SKM-1 treated with dmso at 0.1 percent for 144 hours (cell line): ENCODE measurements at regions not wholly inside any gene's neighbourhood (a gene's known extent, or its start where the extent isn't known, plus 50 kb on each side); places are given as distances from the start of the nearest gene placed in this dataset.
"Not testable (repeated sequence)": the region's sequence is repeated elsewhere in the genome, so short reads cannot be mapped to it uniquely, and the experiment has no call there.

Source experiments
- DNase-seq: peaks from one replicate; lab custom pipeline; 2025; ENCODE audit not compliant: unreplicated experiment; lab: John Stamatoyannopoulos, UW

DNA sequence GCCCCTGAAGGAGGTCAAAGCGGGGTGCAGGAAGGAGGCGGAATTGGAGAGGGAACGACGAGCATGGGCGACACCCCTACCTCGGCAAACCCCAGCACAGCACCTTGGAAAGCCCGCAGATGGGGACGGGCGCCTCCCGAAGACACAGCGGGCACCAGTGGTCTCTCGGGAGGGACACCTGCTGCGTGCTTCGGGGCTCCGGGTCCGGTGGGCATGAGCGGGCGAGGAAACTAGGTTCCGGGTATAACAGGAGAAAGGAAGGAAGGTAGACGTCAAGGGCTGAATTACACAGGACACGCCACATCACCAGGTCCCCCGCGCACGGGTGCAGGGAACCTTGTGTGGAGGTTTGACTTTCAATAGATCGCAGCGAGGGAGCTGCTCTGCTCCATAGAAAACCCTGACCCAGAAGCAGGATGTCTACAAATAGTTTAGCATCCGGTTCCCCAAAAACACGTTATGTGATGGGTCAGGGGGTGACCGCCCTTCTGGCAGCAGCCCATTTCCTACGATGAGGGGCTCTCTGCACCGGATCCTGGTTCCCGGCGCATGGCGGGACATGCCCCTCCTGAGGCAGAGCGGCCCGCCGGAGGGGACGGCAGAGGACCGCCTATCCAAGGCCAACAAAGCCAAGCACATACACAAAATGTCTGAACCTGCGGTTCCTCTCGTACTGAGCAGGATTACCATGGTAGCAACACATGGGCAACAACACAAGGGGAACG lies 196.9 kb downstream of the ALG10 start:
- no peak for DNase-seq

DNA sequence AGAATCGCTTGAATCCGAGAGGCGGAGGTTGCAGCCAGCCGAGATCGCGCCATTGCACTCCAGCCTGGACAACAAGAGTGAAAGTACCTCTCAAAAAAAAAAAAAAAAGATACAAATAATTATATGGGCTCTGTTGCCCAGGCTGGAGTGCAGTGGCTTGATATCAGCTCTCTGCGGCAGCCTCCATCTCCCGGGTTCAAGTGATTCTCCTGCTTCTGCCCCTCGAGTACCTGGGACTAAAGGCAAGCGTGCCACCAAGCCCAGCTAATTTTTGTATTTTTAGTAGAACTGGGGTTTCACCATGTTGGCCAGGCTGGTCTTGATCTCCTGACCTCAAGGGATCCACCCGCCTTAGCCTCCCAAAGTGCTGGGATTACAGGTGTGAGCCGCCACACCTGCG lies 197.8 kb downstream of the ALG10 start:
- not testable (repeated sequence) for DNase-seq

DNA sequence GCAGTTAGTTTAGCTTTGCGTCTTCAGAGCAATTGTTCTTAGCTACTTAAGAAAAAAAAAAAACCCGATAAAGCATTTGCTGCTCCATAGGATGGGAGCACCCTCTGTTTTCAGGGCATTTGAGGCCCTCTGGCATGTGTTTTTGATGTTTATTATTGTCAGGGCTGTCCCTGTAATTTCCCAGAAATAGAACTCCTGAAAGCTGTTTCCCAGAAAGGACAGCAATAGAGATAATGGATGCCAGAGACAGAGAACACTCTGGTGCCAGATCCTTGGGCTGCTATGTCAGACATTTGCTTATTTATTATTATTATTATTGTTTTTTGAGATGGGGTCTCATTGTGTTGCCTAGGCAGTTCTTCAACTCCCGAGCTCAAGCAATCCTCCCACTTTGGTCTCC lies 201.3 kb downstream of the ALG10 start:
- DNase-seq, result no peak

DNA sequence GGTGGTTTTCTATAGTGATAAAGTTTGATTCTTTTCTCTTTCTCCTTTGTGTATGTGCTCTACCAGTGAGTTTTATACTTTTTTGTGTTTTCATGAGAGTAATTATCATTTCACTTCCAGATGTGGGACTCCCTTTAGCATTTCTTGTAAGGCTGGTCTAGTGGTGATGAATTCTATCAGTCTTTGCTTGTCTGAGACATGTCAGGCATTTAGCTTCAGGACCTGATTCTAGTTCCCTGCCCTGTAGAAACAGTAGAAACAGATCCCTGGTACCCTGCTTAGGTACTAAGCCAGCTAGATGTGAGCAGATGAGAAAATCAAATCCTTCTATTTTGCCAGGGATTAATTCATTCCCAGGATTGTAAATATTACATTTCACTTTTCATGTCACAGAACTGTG lies 203.7 kb downstream of the ALG10 start:
- not testable (repeated sequence) for DNase-seq

- DNase-seq, result not testable (repeated sequence)
These were observed 205.8 kb downstream of the ALG10 start for GRCh38 chr12:34228046-34228445.

- DNase-seq, result not testable (repeated sequence)
These were observed 206.7 kb downstream of the ALG10 start for GRCh38 chr12:34229033-34229432.

- no peak for DNase-seq
These were observed 211.3 kb downstream of the ALG10 start for GRCh38 chr12:34233618-34234017.

DNA sequence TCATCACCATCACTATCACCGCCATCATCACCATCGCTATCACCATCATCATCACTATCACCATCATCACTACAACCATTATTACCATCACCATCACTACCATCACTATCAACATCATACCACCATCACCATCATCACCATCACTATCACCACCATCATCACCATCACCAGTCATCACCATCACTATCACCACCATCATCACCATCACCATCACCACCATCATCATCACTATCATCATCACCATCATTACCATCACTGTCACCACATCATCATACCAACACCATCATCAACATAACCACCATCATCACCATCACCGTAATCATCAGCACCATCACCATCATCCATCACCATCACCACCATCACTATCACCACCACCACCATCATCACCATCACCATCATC lies 213.8 kb downstream of the ALG10 start:
- no peak for DNase-seq

DNA sequence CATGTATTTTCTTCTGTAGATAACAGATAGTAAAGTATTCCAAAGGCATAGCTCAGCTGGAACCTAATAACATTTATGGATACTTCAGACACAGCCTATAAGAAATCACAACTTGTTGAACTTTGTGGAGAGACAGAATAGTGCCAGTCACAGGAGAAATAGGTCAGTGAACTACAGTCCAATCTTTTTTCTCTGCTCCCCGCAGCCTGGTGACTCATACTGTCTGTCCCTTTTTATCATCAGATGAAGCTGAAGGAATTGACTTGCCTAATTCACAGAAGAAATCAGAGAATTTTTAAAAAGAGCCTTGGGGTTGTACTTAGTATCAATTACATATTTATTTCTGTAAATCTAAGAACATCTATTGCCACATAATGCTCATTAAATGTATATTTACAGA lies 222.3 kb downstream of the ALG10 start:
- DNase-seq, result no peak

GRCh38 chr12:34249271-34249670 lies 227.0 kb downstream of the ALG10 start:
- no peak for DNase-seq

DNA sequence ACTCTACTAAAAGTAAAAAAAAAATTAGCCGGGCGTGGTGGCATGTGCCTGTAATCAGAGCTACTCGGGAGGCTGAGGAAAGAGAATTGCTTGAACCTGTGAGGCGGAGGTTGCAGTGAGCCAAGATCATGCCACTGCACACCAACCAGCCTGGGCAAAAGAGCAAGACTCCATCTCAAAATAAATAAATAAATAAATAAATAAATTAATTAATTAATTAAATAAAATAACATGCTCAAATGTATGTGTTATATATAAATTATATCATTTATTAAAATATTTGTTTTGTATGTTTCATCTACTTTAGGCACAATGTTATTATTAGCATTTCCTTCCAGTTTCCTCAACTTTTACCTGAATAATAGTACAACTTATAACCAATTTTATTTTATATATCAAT lies 229.6 kb downstream of the ALG10 start:
- DNase-seq, result not testable (repeated sequence)

DNA sequence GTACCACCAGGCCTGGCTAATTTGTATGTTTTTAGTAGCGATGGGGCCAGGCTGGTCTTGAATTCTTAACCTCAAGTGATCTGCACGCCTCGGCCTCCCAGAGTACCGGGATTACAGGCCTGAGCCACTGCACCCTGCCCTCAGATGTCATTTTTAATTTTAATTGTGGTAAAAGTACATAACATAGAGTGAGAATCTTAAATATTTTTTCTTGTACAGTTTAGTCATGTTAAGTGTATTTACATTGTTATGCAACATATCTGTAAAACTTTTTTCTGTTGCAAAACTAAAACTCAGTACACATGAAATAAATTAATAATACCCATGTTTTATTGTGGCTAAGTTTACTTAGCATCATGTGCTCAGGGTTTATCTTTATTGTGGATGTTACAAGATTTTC lies 231.4 kb downstream of the ALG10 start:
- DNase-seq, result no peak

- DNase-seq, result no peak
These were observed 234.8 kb downstream of the ALG10 start for GRCh38 chr12:34257093-34257492.

GRCh38 chr12:34262140-34262539 lies 239.8 kb downstream of the ALG10 start:
- not testable (repeated sequence) for DNase-seq

DNA sequence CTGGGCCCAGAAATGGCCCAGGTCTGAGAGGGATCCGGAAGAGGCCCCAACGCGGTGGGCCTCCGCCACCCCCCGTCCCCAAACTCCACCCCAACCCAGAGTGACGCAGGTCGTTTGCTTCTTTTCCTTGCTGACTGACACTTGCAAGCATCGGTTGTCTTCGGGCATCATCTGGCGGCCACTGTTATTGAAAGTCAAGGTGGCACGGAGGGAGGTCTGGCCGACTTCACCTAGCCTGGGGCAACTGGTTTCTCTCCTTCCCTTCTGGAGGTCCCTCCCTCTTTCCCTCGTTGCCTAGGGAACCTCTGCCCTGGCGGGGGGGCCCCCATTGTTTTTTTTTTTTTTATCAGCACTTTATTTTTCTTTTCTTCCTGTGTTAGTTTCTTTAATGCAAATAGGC lies 241.8 kb downstream of the ALG10 start:
- no peak for DNase-seq

- not testable (repeated sequence) for DNase-seq
These were observed 251.4 kb downstream of the ALG10 start for GRCh38 chr12:34273703-34274102.

DNA sequence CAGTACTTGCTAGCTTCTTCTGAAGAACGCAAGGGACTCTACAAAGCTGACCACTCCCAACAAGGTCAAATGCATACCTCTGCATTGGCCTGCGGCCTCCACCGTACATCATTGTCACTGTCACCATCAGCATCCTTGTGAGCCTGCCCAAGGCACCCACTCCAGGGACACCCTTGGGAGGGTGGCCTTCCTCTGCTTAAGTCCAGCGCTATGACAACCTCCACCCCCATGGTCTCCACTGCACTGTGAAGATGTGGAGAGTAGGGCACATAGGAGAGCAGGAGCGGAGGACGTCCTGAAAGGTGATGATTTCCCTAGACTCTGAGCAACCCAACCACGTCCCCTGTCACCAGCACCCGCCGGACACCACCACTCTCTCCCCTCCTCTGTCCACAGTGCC lies 252.8 kb downstream of the ALG10 start:
- no peak for DNase-seq

DNA sequence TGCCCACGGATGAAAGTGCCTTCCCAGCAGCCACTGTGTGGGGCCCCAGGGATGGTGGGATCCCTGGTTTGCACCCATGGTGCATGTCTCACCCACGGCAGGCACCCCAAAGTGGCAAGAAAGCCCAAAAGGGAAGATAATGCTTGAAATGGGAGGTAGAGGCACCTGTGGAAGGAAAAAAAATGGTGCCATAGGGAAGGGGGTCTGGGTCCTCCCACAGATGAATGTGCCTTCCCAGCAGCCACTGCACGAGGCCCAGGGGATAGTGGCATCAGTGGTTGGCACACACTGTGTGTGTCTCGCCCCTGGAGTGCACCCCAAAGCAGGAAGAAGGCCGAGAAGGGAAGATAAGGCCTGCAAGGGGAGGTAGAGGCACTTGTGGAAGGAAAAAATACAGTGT lies 264.2 kb downstream of the ALG10 start:
- no peak for DNase-seq

DNA sequence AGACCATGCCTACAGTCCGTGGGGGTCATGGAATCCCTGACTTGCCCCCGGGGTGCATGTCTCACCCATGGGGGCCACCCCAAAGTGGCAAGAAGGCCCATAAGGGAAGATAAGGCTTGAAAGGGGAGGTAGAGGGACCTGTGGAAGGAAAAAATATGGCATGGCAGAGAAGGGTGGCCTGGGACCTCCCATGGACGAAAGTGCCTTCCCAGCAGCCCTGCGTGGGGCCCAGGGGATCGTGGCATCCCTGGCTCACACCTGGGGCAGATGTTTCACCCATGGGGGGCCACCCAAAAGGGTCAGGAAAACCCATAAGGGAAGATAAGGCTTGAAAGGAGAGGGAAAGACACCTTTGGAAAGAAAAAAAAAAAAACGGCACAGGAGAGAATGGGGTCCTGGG lies 264.6 kb downstream of the ALG10 start:
- DNase-seq, result no peak

DNA sequence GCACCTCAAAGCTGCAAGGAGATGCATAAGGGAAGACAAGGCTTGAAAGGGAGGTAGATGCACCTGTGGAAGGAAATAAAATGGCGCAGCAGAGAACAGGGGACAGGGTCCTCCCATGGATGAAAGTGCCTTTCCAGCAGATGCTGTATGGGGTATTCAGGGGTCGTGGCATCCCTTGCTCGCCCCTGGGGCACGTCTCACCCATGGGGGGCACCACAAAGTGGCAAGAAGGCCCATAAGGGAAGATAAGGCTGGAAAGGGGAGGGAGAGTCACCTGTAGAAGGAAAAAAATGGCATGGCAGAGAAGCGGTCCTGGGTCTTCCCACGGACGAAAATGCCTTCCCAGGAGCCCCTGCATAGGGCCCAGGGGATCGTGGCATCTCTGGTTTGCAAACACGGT lies 265.1 kb downstream of the ALG10 start:
- DNase-seq, result no peak

DNA sequence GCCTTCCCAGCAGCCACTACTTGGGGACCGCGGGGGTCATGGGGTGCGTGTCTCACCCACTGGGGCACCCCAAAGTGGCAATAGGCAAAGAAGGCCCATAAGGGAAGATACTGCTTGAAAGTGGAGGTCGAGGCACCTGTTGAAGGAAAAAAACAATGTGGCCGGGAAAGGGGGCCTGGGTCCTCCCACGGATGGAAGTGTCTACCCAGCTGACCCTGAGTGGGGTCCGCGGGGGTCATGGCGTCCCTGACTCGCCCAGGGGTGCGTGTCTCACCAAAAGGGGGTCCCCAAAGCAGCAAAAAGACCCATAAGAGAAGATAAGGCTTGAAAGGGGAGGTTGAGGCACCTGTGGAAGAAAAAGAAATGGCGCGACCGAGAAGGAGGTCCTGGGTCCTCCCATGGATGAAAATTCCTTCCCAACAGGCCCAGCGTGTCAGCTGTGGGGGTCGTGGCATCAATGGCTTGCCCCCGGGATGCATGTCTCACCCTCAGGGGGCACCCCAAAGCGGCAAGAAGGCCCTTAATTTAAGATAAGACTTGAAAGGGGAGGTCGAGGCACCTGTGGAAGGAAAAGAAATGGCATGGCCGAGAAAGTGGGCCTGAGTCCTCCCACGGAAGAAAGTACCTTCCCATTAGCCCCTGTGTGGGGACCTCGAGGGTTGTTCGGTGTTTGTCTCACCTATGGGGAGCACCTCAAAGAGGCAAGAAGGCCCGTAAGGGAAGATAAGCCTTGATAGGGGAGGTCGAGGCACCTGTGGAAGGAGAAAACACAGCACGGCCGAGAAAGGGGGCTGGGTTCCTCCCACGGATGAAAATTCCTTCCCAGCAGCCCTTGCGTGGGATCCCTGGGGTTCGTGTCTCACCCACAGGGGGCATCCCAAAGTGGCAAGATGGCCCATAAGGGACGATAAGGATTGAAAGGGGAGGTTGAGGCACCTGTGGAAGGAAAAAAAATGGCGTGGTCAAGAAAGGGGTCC lies 266.0 kb downstream of the ALG10 start:
- DNase-seq, result no peak

DNA sequence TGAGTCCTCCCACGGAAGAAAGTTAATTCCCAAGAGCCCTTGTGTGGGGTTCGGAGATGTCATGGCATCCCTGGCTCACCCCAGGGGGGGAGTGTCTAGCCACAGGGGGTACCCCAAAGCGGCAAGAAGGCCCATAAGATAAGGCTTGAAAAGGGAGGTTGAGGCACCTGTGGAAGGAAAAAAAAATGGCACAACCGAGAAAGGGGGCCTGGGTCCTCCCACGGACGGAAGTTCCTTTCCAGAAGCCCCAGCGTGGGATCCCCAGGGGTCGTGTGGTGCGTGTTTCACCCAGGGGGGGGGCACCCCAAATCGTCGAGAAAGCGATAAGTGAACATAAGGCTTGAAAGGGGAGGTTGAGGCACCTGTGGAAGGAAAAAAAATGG lies 266.7 kb downstream of the ALG10 start:
- DNase-seq, result no peak
